Prostate gland (tissue), 2 donors: ENCODE measurements at regions not wholly inside any gene's neighbourhood (a gene's known extent, or its start where the extent isn't known, plus 50 kb on each side); places are given as distances from the start of the nearest gene placed in this dataset.

Experiments used
- DNase-seq: peaks from one replicate; pipeline ENCODE4 v3.0.0-alpha.2; 2019; ENCODE audit warnings: low spot score
- H3K27ac ChIP-seq, 2 donors: fragments of 200-600 bp; sonication (generic); 2 replicates each; pipeline ENCODE4 v1.5.1; 2017 to 2019
- H3K27me3 ChIP-seq: fragments of 200-600 bp; sonication (generic); replicated peaks from 2 replicates; pipeline ENCODE4 v1.5.1; 2019; ENCODE audit not compliant: insufficient read depth
- H3K36me3 ChIP-seq, 2 donors: fragments of 200-600 bp; sonication (generic); 1 replicate in 1 of 2; 2 replicates in 1 of 2; pipeline versions ENCODE4 v1.5.1 to v1.8.1; 2017 to 2019
- H3K4me1 ChIP-seq: fragments of 200-600 bp; sonication (generic); replicated peaks from 2 replicates; pipeline ENCODE4 v1.5.1; 2019
- H3K4me3 ChIP-seq, 2 donors: fragments of 200-600 bp; sonication (generic); 2 replicates each; pipeline ENCODE4 v1.5.1; 2017 to 2019
- H3K9me3 ChIP-seq: fragments of 200-600 bp; sonication (generic); 2 replicates; pipeline ENCODE4 v1.5.1; 2017
- CTCF ChIP-seq, 4 experiments: fragments of 200-600 bp in 2 of 4; fragments of 450-650 bp in 2 of 4; sonication (generic) in 2 of 4; IDR thresholded peaks; 1 replicate in 3 of 4; 2 replicates in 1 of 4; pipeline ENCODE4 v1.5.1; 2016 to 2019; ENCODE audit warnings: antibody characterized with exemption in 4 of 4, mild to moderate bottlenecking in 2 of 4, moderate library complexity in 2 of 4
- POLR2A ChIP-seq: fragments of 450-650 bp; IDR thresholded peaks from one replicate; pipeline ENCODE4 v1.6.1; 2016; ENCODE audit warnings: antibody characterized with exemption, mild to moderate bottlenecking
- POLR2AphosphoS5 ChIP-seq: sonication (generic); formaldehyde crosslinking; IDR thresholded peaks from one replicate; pipeline ENCODE4 v1.6.1; 2017; ENCODE audit warnings: antibody characterized with exemption
- WGBS: methylation state at CpG from one replicate; pipeline ENCODE4 v1.1.5; 2018; 5-methylcytosine and 5-hydroxymethylcytosine counted together
- intact Hi-C: fragments of 100-400 bp; cut with DNase I; formaldehyde crosslinking; loops from one replicate; pipeline ENCODE4 v1.14.2; 2022

- H3K4me1 ChIP-seq, result no peaks in the 10 kb centered on the region
- intact Hi-C loops, result no loop called here
- TF ChIP-seq CTCF (IDR thresholded peaks at IDR 0.05) (no peak), POLR2A (no peak), POLR2AphosphoS5 (no peak)
- H3K27me3 ChIP-seq, result no peaks in the 10 kb centered on the region
- H3K27ac ChIP-seq, result no peak overlapping the region
- H3K4me3 ChIP-seq, result no peak overlapping the region
- H3K36me3 ChIP-seq, result no peaks in the 10 kb centered on the region
- no peaks in the 10 kb centered on the region for H3K9me3 ChIP-seq
- no peak for DNase-seq
- 97% methylated on average over 2 of the region's 2 CpGs for WGBS
These were observed 293.8 kb upstream of the ADAMTS5 start for GRCh38 chr21:27260728-27261127.

- intact Hi-C loops, result no loop called here
- 89% methylated on average over 10 of the region's 10 CpGs for WGBS
- Histone ChIP-seq H3K27me3 (no peaks in the 10 kb centered on the region), H3K36me3 (no peaks in the 10 kb centered on the region), H3K9me3 (no peaks in the 10 kb centered on the region), H3K4me1 (no peaks in the 10 kb centered on the region), H3K4me3 (no peak overlapping the region), H3K27ac (no peak overlapping the region)
- no peak for TF ChIP-seq POLR2AphosphoS5
- no peak for TF ChIP-seq POLR2A
- no peak for TF ChIP-seq CTCF (IDR thresholded peaks at IDR 0.05)
- no peak for DNase-seq
These were observed 292.0 kb upstream of the ADAMTS5 start for GRCh38 chr21:27258742-27259448.

- H3K27ac ChIP-seq, result no peak overlapping the region
These were observed 291.1 kb upstream of the ADAMTS5 start for GRCh38 chr21:27257908-27258556.

GRCh38 chr21:27257226-27257625 is 290.3 kb upstream of the ADAMTS5 start:
- no peaks in the 10 kb centered on the region for H3K4me1 ChIP-seq
- TF ChIP-seq POLR2A (no peak), POLR2AphosphoS5 (no peak), CTCF (IDR thresholded peaks at IDR 0.05) (no peak)
- 72% methylated on average over 6 of the region's 6 CpGs for WGBS
- H3K27ac ChIP-seq, result no peak overlapping the region
- no peak overlapping the region for H3K4me3 ChIP-seq
- no peak for DNase-seq
- intact Hi-C loops, result no loop called here
- H3K36me3 ChIP-seq, result no peaks in the 10 kb centered on the region
- H3K27me3 ChIP-seq, result no peaks in the 10 kb centered on the region
- H3K9me3 ChIP-seq, result no peaks in the 10 kb centered on the region

More at GRCh38 chr21:27257908-27258556, 291.1 kb upstream of the ADAMTS5 start:
- H3K4me1 ChIP-seq, result no peaks in the 10 kb centered on the region
- TF ChIP-seq CTCF (IDR thresholded peaks at IDR 0.05), result no peak
- no peak for TF ChIP-seq POLR2A
- TF ChIP-seq POLR2AphosphoS5, result no peak
- H3K9me3 ChIP-seq, result no peaks in the 10 kb centered on the region
- no peak for DNase-seq
- intact Hi-C loops, result no loop called here
- WGBS, result 59% methylated on average over 3 of the region's 3 CpGs
- no peaks in the 10 kb centered on the region for H3K36me3 ChIP-seq
- H3K27me3 ChIP-seq, result no peaks in the 10 kb centered on the region
- no peak overlapping the region for H3K4me3 ChIP-seq

- no peak overlapping the region for H3K4me3 ChIP-seq
- 94% methylated on average over 2 of the region's 2 CpGs for WGBS
- H3K27ac ChIP-seq, result no peak overlapping the region
- no peaks in the 10 kb centered on the region for H3K4me1 ChIP-seq
- TF ChIP-seq POLR2AphosphoS5, result no peak
- TF ChIP-seq POLR2A, result no peak
- TF ChIP-seq CTCF (IDR thresholded peaks at IDR 0.05), result no peak
- no peak for DNase-seq
- H3K27me3 ChIP-seq, result no peaks in the 10 kb centered on the region
- no peaks in the 10 kb centered on the region for H3K9me3 ChIP-seq
- H3K36me3 ChIP-seq, result no peaks in the 10 kb centered on the region
- intact Hi-C loops, result no loop called here
These were observed 284.9 kb upstream of the ADAMTS5 start for GRCh38 chr21:27251752-27252151.
